HFFc6 (cell line): ENCODE measurements at regions not wholly inside any gene's neighbourhood (a gene's known extent, or its start where the extent isn't known, plus 50 kb on each side); places are given as distances from the start of the nearest gene placed in this dataset.

ENCODE experiments used
- DNase-seq: peaks from one replicate; pipeline ENCODE4 v3.0.0-alpha.2; 2018
- H3K27ac Mint-ChIP-seq: 2 replicates; pipeline ENCODE4 v1.8.0; 2020; ENCODE audit warnings: mild to moderate bottlenecking, mixed read lengths
- H3K27me3 Mint-ChIP-seq: 2 replicates; pipeline ENCODE4 v1.8.0; 2021; ENCODE audit warnings: mild to moderate bottlenecking, moderate library complexity, mixed read lengths; ENCODE audit not compliant: insufficient read depth
- H3K36me3 Mint-ChIP-seq: 2 replicates; pipeline ENCODE4 v1.8.0; 2021; ENCODE audit warnings: low read depth, mixed read lengths
- H3K4me1 Mint-ChIP-seq: 2 replicates; pipeline ENCODE4 v1.8.0; 2020; ENCODE audit warnings: low read depth, mixed read lengths
- H3K4me3 Mint-ChIP-seq: 2 replicates; pipeline ENCODE4 v1.8.0; 2020; ENCODE audit warnings: mild to moderate bottlenecking, moderate library complexity, mixed read lengths
- H3K9me3 Mint-ChIP-seq: 2 replicates; pipeline ENCODE4 v1.8.0; 2020; ENCODE audit warnings: mild to moderate bottlenecking, mixed read lengths
- TF ChIP-seq, protein P1 (sequence below): fragments of 200-600 bp; sonication (generic); IDR thresholded peaks from 2 replicates; pipeline ENCODE4 v1.5.0; 2021; ENCODE audit warnings: antibody characterized with exemption, mild to moderate bottlenecking

DNA sequence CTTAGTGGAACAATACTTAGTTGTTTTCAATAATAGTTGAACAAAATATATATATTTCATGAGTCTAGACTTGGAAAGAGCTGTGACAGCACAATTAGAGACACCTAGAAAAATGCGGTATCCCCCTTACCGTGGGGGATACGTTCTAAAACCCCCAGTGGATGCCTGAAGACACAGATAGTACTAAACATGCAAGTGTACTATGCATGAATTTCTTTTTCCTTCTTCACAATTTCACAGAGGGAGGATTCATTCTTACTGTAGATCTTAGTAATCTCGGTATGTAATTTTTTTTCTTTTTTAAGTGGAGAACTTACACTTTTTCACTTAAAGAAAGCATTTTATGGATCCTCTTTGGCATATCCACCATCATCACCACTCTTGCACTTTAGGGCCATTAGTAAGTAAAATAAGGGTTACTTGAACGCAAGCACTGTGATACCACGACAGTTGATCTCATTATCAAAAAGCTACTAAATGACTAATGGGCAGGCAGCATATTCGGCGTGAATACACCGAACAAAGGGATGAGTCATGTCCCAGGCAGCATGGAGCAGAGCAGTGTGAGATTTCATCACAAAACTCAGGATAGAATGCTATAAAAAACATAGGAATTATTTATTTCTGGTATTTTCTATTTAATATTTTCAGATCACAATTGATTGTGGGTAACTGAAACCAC is 72.3 kb upstream of the ZNF280D start:
- Mint-ChIP-seq H3K4me1 (peaks cover 16% of the 10 kb centered on the region), H3K27me3 (peaks cover 7% of the 10 kb centered on the region), H3K9me3 (peaks cover 22% of the 10 kb centered on the region), H3K4me3 (peak overlapping the region; percentile 77), H3K36me3 (peaks cover 19% of the 10 kb centered on the region), H3K27ac (peak overlapping the region; percentile 37)
- TF ChIP-seq, protein P1, sequence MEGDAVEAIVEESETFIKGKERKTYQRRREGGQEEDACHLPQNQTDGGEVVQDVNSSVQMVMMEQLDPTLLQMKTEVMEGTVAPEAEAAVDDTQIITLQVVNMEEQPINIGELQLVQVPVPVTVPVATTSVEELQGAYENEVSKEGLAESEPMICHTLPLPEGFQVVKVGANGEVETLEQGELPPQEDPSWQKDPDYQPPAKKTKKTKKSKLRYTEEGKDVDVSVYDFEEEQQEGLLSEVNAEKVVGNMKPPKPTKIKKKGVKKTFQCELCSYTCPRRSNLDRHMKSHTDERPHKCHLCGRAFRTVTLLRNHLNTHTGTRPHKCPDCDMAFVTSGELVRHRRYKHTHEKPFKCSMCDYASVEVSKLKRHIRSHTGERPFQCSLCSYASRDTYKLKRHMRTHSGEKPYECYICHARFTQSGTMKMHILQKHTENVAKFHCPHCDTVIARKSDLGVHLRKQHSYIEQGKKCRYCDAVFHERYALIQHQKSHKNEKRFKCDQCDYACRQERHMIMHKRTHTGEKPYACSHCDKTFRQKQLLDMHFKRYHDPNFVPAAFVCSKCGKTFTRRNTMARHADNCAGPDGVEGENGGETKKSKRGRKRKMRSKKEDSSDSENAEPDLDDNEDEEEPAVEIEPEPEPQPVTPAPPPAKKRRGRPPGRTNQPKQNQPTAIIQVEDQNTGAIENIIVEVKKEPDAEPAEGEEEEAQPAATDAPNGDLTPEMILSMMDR: no peak
- peak; percentile 70 for DNase-seq

DNA sequence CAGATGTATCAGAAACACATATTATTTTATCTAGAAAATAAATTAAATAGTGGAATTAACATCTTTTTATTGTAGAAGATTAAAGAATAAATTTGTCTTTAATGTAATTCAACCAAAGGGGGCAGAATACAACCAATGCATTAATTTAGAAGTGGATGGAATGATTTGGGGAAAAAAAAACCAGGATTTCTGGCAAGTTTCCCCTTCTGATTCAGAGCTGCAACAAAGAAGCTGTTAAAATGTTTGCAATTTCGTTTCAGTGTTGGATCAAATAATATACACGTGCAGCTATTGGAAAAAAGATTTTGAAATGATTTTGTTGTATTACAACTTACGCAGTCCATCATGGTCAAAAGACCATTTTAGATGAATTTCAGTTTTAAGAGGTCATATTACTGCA is 71.6 kb upstream of the ZNF280D start:
- Mint-ChIP-seq H3K27me3 (peaks cover 7% of the 10 kb centered on the region), H3K4me1 (peaks cover 16% of the 10 kb centered on the region), H3K27ac (no peak overlapping the region), H3K4me3 (no peak overlapping the region), H3K9me3 (peaks cover 22% of the 10 kb centered on the region), H3K36me3 (peaks cover 19% of the 10 kb centered on the region)
- no peak for DNase-seq
- TF ChIP-seq, protein P1: peak; percentile 50

DNA sequence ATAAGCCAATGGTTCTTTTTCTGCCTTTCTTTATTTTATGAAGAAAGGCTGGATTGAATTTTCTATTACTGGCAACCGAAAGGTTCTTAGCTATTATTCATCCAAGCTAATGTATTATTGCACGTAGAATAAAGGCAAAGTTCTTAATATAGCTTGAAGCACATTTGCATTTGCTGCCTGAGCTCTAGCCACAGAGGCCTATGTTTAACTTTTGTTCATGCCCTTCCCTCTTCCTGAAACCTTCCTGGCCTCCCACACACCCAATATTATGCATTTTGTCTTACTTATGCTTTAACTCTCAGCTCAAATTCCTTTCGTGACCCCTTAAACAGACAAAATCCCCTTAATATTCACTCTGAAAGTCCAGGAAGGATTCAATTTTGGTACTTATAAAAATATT is 71.0 kb upstream of the ZNF280D start:
- Mint-ChIP-seq H3K36me3 (peaks cover 18% of the 10 kb centered on the region), H3K4me1 (peaks cover 16% of the 10 kb centered on the region), H3K27ac (no peak overlapping the region)

DNA sequence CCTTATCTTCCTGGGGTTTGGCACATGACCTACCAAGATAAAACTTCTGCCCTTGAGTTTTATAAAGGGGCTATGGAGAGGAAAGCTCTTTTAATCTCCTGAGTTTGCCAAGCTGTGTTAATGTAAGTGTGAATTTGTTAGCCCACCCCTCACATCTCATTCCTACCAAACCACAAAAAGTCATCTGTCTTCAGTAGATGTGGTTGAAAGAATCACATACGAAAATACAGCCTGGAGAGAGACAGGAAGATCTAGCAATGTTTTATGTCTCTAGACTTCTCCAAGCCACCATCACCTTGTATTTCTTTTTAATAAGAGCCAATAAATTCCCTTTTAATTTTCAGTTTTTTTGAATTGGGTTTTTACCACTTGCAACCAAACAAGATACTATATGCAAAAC is 68.9 kb upstream of the ZNF280D start:
- Mint-ChIP-seq H3K4me3 (no peak overlapping the region), H3K36me3 (no peaks in the 10 kb centered on the region), H3K9me3 (0 out of 2 replicates have a peak, but pooled peaks cover 4% of the 10 kb centered on the region), H3K27ac (no peak overlapping the region), H3K27me3 (peaks cover 7% of the 10 kb centered on the region), H3K4me1 (peaks cover 16% of the 10 kb centered on the region)
- no peak for DNase-seq
- TF ChIP-seq, protein P1: no peak

More for the DNA sequence above, 71.0 kb upstream of the ZNF280D start:
- TF ChIP-seq, protein P1: no peak
- Mint-ChIP-seq H3K9me3 (peaks cover 22% of the 10 kb centered on the region), H3K27me3 (peaks cover 7% of the 10 kb centered on the region), H3K4me3 (no peak overlapping the region)
- no peak for DNase-seq

DNA sequence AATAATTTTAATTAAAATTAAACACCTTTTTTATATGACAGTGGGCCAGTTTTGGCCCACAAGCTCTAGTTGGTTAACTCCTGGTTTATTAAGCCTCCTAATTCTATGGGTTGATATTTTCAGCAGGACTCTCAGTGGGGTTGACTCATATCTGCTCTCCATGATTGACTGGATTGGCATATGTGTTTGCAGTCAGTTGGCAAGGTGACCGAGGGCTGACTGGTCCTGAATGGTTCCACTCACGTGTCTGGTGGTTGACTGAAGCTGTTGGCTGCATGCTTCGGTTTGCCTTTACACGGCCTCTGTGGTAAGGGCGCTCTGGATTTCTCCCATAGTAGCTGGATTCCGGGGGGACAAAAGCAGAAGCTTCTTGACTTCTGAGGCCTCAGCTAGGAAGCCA is 65.3 kb upstream of the ZNF280D start:
- no peaks in the 10 kb centered on the region for H3K36me3 Mint-ChIP-seq
- H3K4me1 Mint-ChIP-seq: peaks cover 6% of the 10 kb centered on the region; the same call in 1 of the 2 replicates
- H3K27ac Mint-ChIP-seq: no peak overlapping the region
- TF ChIP-seq, protein P1: no peak
- no peaks in the 10 kb centered on the region for H3K9me3 Mint-ChIP-seq
- DNase-seq: no peak
- H3K27me3 Mint-ChIP-seq: peaks cover 7% of the 10 kb centered on the region
- no peak overlapping the region for H3K4me3 Mint-ChIP-seq
